Stimulated activated CD4-positive, alpha-beta T cell treated with anti-CD3 and anti-CD28 coated beads, Interleukin-15, amount 100 ng/mL, for 1 hour (primary cell): ENCODE measurements at regions not wholly inside any gene's neighbourhood (a gene's known extent, or its start where the extent isn't known, plus 50 kb on each side); places are given as distances from the start of the nearest gene placed in this dataset.
"Not testable (repeated sequence)": the region's sequence is repeated elsewhere in the genome, so short reads cannot be mapped to it uniquely, and the experiment has no call there.

Experiments
- DNase-seq, 2 donors: peaks; one replicate each; pipeline ENCODE4 v3.0.0-alpha.2; 2020; ENCODE audit warnings: low read depth in 1 of 2, low spot score in 1 of 2

GRCh38 chr14:105894978-105895881 lies 368.8 kb downstream of the TMEM121 start:
- DNase-seq = no peak

GRCh38 chr14:105896206-105896605 lies 369.8 kb downstream of the TMEM121 start:
- not testable (repeated sequence) for DNase-seq

GRCh38 chr14:105896961-105897724 lies 370.8 kb downstream of the TMEM121 start:
- not testable (repeated sequence) for DNase-seq

- no peak for DNase-seq
Measured at GRCh38 chr14:105897725-105898113, 371.3 kb downstream of the TMEM121 start.

GRCh38 chr14:105898482-105899010 lies 372.2 kb downstream of the TMEM121 start:
- no peak for DNase-seq

GRCh38 chr14:105899071-105899641 lies 372.8 kb downstream of the TMEM121 start:
- no peak for DNase-seq

GRCh38 chr14:105899657-105900397 lies 373.4 kb downstream of the TMEM121 start:
- no peak for DNase-seq

DNA sequence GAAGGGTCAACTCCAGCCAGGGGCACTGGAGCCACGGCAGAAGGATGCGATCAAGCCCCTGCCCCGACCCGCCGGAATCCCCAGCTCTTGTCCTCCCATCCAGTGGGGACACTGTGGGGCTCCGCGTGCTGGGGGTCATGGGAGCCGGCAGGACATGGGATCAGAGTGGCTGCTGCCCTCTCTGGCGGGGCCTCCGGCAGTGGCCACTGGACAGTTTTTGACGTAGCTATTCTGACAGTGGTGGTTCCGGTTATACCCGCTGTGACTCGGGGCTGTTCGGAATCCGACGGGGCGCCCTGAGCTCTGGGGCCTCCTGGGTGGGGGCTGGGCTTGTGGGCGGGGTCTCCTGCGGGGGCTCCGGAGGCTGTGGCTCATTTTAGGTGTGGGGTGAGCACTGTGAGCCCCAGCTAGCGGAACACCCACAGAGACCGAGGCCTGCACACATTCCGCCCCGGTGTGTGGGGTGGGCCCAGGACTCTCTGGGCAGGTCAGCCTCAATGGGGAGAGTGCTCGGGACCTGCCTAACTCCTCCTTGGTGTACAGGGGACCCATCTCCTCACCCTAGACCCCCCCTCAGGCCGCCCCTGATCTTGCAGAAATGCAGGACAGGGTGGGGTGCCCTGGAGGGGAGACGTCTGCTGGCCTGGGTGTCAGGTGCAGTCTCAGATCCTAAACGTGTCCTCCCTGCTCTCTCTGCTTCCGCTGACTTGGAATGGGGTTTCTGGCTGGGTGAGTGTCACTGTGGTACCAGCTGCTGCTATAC lies 374.2 kb downstream of the TMEM121 start:
- no peak for DNase-seq

GRCh38 chr14:105901226-105901625 lies 374.8 kb downstream of the TMEM121 start:
- DNase-seq = no peak

DNA sequence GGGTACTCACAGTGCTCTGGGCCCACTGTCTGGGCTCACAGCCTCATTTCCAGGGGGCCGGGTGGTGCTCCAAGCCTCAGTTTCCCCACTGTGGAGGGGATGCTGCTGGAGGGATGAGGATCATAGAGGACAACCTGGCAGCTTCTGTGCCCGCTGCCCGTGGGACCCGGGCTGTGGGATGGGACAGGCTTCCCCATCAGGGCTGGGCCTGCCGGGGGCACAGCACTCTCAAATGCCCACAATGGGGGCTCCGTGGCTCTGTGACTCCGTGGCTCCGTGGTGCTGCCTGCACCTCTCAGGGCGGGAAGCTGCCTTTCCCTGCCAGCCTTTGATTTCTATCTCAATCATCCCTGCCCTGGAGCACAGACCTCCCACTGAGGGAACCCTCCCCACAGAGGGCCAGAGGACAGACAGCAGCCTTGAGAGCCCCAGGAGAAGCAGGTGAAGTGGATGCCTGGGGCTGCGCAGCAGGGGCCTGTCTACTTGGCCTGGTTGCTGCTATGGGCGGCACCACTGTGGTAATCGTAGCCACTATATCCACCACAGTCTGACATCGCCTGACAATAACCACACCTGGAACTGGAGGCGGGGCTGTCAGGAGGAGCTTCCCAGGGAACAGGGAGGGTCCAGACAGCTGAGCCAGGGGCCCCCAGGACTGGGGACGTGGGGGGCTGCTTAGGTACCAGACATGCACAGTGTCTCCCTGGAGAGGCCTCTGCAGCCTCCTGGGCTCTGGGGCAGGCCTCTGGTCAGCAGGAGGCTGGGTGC lies 375.9 kb downstream of the TMEM121 start:
- DNase-seq = no peak

GRCh38 chr14:105902899-105903165 lies 376.4 kb downstream of the TMEM121 start:
- DNase-seq = not testable (repeated sequence)

DNA sequence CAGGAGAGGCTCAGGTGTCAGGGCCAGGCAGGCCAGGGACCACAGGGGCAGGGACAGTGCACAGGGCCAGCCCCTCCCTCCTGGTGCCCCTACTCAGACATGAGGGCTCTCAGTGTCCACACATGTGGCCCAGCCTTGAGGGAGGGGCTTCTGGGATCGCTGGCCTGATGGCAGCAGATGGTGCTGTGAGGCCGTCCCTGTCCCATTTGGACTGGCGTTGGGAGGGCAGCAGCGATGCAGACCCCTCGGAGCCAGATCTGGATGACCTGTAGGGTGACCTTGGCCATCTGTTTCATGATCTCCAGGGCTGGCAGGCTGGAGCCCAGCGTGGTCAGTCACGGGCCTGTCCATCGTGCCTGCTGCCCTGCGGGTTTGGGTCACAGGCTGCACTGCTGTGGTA lies 377.6 kb downstream of the TMEM121 start:
- no peak for DNase-seq

DNA sequence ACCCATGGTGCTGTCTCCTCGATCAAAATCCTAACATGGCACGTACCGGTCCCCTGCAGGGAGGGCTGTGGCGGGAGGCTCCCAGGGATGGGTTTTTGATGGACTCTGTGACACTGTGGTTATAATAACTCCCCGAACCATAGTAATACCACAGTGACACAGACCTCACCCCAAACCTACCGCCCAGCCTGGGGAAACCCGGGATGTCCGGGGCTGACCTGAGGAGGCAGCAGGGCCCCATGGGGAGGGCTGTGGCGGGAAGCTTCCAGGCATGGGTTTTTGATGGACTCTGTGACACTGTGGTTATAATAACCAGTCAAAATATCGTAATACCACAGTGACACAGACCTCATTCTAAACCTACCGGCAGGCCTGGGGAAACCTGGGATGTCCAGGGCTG lies 378.0 kb downstream of the TMEM121 start:
- no peak for DNase-seq

- DNase-seq = no peak
Measured at GRCh38 chr14:105905456-105905855, 379.1 kb downstream of the TMEM121 start.

- no peak for DNase-seq
Measured at GRCh38 chr14:105907276-105907675, 380.9 kb downstream of the TMEM121 start.

DNA sequence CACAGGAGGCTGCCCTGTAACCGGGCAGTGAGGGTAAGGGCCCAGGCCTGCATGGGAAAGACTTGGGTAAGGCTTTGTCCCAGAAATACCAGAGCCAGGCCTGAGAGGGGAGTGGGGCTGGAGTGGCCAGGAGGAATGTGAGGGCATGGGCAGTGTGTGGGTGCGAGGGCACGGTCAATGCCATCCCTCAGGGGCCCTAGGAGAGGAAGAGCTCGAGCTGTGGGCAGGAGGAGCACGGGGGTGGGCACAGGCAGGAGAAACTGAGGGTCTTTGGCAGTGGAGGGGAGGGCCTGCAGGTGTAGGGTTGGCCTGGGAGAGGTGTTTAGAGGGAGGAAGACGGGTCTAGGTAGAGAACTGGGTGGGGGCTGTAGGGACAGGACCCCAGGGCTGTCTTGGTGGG lies 381.6 kb downstream of the TMEM121 start:
- DNase-seq = no peak

DNA sequence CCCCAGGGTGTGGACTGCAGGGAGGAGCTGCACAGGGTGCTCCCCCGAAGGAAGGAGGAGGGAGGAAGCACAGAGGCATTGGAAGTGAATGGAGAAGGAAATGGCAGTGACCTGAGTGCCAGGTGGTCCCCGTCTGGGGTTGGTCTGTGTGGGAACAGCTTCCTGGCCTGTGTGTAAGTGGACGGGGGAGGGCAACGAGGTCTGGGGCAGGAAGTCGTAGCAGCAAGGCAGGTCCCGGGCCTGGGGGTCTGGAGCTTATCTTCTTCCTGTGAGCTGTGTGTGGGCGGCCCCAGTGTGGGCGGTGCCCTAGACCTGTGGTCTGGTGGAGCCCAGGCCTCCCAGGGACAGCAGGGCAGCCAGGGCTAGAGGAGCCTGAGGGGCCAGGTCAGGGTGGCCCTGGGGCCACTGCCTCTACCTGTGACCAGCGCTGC lies 382.1 kb downstream of the TMEM121 start:
- no peak for DNase-seq

- no peak for DNase-seq
Measured at GRCh38 chr14:105909046-105909827, 382.9 kb downstream of the TMEM121 start.

DNA sequence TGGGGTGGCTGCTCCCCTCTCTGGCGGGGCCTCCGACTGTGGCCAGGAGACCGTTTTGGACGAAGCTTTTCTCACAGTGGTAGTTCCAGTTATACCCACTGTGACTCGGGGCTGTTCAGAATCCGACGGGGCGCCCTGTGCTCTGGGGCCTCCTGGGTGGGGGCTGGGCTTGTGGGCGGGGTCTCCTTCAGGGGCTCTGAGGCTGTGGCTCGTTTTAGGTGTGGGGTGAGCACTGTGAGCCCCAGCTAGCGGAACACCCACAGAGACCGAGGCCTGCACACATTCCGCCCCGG lies 383.4 kb downstream of the TMEM121 start:
- DNase-seq = not testable (repeated sequence)
